NCI-H2196 (cell line): ENCODE measurements at regions not wholly inside any gene's neighbourhood (a gene's known extent, or its start where the extent isn't known, plus 50 kb on each side); places are given as distances from the start of the nearest gene placed in this dataset.
"Not testable (repeated sequence)": the region's sequence is repeated elsewhere in the genome, so short reads cannot be mapped to it uniquely, and the experiment has no call there.

Experiments used
- DNase-seq: peaks from one replicate; lab custom pipeline; 2025; ENCODE audit not compliant: unreplicated experiment; lab: John Stamatoyannopoulos, UW

DNA sequence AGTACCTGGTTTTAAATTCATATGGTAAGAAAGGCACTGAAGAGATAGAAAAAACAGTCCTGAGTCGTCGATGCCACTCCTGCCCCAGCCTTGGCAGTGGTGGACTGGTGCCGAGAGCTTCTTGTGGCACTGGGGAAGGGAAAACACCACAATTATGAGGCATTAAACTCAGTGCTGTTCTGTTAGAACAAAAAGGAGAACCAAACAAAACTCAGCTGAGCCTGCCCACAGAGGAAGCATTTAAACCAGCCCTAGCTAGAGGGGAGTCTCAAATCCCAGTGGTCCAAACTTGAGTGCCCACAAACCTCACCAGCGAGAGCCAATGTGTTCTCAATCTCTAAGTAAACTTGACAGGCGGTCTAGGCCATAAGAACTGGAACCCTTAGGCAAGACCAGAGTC lies 1254.5 kb upstream of the FAM98A start:
- DNase-seq: no peak

DNA sequence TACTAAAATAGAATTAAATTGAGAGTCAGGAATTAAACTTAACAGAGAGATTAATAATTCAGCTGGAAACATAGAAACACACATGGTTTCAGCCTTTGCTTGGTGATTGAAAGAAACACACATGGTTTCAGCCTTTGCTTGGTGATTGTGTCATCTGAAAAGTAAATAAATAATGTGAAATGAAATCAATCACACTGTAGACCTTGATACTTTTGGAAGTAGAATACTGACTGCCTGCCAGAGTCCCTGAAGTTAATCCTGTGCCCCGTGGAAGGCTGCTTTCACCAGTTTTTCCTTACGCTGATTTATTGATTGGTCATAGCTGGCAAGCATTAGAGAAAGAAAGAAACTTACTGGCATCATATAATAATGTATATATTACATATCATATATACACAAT lies 1252.7 kb upstream of the FAM98A start:
- DNase-seq: no peak

DNA sequence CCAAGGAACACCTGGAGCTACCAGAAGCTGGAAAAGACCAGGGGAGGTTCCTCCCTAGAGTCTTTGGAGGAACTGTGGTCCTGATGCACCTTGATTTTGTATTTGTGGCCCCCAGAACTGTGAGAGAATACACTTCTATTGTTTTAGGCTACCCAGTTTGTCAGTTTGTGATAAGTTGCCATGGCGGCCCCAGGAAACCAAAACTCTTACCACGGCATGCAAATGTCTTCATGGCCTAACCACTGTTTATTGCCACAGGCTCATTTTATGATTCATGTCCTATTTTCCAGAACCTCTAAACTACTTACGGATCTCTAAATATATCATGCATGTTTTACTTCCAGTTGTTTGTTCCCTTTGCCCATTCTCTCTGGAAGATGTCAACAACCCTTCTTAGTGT lies 1250.7 kb upstream of the FAM98A start:
- no peak for DNase-seq

DNA sequence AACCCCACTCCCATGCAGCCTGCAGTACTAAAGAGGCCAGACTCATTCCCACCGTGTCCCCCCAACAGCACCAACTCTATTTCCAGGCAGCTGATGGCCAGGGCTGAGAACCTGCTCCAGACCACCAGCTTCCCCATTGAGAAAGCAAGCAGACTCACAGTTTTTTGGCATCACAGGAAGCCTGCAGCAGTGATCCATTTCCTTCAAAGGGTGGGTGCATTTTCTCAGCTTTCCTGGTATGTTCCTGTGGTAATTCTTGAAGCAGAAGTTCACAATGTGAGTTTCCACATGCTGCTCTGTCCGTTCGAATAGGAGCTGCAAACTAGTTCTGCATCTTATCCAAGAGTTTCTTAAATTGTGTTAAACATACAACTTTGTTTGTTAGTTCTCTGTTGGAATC lies 1249.6 kb upstream of the FAM98A start:
- DNase-seq: no peak

DNA sequence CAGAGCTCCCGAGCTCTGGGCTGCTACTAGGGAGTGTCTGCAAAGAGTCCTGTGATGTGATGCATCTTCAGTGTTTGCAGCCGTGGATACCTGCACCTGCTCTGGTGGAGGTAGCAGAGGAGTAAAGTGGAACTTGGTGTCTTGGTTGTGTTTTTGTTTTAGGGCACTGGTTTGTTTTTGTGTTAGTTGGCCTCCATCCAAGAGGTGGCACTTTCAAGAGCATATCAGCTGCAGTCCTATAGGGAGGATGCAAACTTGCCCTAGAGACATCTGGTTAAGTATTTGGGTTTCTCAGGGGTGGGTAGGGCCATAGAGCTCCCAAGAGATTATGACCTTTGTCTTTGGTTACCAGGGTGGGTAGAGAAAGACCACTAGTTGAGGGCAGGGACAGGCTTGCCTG lies 1249.0 kb upstream of the FAM98A start:
- no peak for DNase-seq

DNA sequence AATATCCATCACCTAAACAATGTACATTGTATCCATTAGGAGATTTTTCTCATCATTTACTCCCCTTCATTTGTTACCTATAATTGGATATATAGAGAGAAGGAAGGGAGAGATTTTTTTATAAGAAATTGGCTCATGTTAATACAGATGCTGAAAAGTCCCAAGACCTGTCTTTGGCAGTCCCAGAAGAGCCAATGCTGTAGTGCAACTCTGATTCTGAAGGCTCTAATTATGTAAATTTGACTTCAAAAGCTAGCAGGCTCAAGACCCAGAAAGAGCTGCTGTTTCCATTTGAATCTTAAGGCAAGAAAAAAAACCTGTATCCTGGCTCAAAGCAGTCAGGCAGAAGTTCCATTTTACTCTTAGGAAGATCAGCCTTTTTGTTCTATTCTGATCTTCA lies 1245.5 kb upstream of the FAM98A start:
- DNase-seq: no peak

DNA sequence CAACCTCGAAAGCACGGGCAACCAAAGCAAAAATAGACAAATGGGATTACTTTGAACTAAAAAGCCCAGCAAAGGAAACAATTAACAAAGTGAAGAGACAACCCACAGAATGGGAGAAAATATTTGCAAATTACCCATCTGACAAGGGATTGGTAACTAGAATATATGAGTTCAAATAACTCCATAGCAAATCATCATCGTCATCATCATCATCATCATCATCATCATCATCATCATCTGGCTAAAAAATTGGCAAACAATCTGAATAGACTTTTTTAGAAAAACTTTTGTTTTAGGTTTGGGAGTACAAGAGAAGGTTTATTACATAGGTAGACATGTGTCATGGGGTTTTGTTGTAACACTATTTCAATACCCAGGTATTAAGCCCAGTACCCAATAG lies 1239.3 kb upstream of the FAM98A start:
- no peak for DNase-seq

DNA sequence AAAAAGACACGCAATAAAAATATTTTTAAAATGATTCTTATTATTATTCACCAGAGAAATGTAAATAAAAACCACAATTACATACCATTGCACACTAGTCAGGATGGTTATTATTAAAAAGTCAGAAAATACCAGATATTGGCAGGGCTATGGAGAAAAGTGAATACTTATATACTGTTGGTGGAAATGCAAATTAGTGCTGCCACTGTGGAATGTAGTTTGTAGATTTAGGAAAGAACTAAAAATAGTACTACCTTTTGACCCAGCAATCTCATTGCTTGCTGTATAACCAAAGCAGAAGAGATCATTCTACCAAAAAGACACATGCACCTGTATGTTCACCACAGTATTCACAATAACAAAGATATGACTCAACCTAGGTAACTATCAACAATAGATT lies 1237.3 kb upstream of the FAM98A start:
- no peak for DNase-seq

DNA sequence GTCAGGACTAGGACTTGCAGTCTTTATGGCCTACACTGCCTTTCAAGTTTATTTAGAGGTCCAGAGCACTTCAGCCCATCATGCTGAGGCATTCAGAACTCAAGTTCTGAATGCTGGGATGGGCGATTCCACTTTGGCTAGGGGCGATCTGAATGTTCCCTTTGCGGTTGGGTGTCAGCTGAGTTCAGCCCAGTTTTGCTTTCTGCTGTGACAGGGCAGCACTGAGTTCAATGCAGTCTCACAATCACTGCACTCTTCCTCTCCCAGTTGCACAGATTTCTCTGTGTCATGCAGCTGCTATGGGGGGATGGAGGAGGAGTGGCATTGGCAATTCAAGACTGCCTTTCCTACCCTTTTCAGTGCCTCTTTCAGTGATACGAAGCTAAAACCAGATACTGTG lies 1232.0 kb upstream of the FAM98A start:
- no peak for DNase-seq

DNA sequence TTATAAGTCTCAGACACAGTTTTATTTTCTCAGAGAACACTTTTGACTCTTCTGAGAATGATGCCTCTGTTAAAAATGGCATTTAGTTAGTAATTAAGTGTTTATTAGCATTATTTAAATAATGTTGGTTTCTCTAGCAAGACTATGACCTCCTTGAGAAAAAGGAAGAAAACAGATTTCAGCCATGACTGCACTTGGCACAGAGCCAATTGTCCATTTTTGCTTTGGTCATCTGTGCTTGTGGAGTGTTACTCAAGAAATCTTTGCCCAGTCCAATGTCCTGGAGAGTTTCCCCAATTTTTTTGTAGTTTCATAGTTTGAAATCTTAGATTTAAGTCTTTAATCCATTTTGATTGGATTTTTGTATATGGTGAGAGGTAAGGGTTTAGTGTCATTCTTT lies 1229.4 kb upstream of the FAM98A start:
- DNase-seq: no peak

DNA sequence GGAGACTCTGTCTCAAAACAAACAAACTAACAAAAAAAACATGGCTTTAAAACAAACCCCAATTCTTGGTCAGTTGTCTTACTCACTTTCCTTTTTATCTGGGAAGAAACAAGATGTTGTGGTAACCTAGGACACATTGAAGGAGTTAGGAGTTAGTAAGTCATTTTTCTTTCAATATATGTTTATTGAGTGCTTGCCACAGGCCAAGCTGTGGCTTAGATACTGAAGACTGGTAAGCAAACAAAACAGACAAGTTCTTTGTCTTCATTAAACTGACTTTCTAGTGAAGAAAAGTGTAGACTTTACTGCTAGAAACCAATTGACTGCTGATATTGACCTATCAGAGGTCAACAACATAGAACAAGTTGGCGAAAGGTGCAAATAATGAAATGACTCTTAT lies 1228.3 kb upstream of the FAM98A start:
- no peak for DNase-seq

DNA sequence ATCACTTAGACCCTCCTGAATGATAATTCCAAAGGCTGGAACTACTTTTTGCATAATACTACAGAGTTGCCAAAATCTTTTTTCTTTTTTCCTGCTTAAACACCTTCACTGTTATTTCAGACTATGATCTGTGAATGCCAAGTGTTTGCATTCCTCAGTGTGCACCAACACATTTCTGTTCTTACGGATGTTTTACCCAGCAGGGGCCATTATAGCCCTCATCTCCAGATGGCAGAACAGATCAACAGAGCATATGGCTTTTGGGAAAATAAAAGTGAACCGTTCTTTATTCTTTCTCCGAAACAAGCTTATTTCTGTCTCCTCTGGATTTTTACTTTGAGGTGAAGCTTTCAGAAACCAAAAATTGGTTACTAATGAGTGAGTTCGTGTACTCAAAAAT lies 1226.6 kb upstream of the FAM98A start:
- no peak for DNase-seq

DNA sequence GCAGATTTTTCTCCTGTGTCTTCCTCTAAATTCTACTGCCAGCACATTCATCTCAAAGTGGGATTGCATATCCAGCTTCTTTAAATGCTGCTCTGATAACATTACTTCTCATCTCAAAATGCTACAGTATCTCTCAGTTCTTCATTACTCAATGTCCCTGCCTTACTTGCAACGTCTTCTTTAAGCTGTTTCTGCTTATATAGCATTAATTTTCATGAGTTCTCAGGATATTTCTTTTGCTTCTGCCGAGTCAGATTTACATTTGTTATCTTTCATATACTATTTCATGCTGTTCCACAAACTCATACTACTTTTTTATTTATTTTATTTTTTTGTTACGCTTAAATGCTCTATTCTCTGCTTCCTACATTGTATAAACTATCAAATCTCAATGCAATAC lies 1223.5 kb upstream of the FAM98A start:
- no peak for DNase-seq

DNA sequence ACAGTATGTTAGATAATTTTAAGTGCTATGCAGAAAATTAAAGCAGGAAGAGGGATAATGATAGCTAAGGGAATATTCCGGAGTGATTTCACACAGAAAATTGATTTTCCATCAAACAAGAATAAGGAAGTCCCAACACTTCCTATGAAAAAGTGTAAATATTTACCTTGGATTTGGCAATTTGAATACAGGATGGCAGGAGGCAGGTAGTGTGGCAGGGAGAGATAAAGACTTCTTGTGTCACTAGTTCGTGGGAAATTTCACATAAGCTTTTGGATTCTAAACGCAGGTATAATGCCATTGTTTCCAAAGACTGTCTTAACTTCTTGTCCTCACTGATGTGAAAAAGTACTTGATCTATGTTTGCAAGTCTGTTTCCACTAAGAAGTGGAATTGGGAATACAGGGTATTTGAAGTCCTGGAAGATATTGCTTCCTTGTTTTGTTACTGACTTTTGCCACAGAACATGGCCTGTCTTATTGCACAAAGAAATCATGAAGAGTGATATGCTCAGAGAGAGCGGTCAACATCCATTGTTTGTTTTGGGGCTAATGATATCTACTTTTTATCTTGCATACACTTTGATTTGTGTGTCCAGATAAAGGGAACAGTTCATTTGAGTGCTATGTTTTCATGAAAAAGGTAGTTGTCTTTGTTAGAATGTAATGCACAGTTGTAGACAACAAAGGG lies 1216.1 kb upstream of the FAM98A start:
- DNase-seq: no peak

DNA sequence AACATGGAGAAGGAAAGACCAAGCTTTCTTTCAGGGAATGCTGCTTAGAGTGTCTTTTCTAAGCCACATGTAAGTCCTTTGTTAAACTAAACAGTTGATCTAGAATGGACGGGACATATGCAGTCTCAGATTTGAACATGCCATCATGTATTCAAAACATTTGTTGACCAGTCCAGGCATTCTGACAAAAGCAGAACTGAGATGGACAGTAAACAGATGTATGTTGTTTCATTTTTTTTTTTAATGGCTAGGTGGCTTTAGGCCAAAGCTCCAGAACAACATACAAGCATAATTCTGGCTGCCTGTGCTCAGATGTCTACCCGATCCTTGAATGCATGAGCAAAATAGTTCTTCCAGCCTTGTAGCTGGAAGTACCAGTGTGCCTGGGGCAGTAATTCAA lies 1211.4 kb upstream of the FAM98A start:
- DNase-seq: no peak

DNA sequence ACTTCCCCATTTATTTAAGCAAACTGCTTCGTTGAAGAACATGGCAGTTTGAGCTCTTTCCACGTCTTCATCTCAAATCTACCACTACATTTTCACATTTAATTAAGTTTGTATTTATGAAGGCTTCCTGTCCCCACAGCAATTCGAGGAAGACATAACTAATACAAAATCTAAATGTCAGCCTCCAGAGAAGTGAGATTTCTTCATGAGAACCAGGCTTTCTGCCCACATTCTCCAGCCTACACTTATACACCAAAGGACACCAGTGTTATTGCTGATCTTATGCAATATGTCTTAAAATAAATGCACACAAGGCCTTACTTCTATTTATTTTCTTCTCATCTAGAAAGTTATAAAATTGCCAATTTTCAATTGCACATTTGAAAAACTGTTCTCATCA lies 1209.3 kb upstream of the FAM98A start:
- no peak for DNase-seq

DNA sequence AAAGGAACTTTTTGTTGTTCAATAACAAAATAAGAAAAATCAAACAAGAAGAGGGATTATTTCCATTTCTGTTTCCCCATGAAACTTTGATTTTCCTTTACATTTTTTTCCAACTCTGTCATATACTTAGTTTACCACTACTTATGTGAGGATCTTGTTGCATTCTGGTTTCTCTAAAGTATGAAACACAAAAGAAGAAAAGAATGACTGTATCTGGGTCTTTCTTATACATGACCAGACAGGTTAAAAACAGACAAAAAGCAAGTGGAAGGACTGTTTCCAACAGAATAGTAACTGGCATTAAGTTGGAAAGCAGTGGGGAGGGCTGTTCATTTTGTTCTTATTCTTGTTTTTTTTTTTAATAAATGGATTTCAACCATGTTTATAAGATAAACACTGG lies 1207.8 kb upstream of the FAM98A start:
- DNase-seq: no peak

DNA sequence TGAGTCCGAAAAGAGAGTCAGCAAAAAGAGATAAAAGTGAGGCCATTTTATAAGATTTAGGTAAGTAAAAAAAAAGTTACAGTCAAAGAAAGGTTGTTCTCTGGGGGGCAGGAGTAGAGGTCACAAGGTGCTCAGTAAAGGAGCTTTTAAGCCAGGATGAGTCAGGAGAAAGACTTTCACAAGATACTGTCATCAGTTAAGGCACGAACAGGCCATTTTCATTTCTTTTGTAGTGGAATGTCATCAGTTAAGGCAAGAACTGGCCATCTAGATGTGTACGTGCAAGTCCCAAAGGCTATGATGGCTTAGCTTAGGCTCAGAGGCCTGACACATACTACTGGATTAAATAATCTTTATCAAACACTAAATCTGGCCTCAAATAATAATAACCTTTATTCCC lies 1207.3 kb upstream of the FAM98A start:
- DNase-seq: no peak

DNA sequence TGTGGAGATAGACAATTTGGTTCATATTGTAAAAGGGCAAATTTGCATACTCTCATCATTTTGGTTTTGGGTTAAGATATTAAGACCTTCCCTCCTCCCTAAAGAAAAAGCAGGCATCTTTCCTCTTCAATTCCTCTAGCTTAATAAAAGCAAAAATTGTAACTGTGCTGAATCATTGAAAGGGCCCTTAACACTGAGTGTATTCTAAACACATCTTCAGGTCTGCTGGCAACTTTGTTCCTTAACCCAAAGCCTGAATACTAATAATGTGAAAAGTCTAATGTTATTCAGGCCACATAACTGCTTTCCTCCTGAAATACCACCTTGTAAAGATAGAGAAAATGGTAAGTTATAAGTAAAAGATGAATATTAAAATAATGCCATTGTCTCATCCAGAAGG lies 1200.5 kb upstream of the FAM98A start:
- DNase-seq: no peak

DNA sequence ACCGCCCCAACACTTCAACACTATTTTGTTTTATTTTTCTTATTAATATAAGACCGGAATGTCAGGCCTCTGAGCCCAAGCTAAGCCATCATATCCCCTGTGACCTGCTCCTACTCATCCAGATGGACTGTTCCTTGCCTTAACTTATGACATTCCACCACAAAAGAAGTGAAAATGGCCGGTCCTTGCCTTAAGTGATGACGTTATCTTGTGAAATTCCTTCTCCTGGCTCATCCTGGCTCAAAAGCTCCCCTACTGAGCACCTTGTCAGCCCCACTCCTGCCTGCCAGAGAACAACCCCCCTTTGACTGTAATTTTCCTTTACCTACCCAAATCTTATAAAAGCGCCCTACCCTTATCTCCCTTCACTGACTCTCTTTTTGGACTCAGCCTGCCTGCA lies 1196.5 kb upstream of the FAM98A start:
- not testable (repeated sequence) for DNase-seq

DNA sequence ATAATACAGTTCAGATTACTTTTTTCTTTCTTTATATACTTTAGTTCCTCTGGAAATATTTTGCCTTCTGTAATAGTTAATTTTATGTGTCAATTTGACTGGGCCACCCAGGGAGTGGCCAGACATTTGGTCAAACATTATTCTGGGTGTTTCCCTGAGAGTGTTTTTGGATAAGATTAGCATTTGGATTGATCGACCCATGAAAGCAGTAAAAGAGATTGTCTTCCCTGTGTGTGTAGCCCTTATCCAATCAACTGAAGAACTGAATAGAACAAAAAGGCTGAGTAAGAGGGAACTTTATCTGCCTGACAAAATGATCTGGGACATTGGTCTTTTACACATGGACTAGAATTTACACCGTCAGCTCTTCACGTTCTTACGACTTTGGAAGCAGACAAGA lies 1190.1 kb upstream of the FAM98A start:
- no peak for DNase-seq

DNA sequence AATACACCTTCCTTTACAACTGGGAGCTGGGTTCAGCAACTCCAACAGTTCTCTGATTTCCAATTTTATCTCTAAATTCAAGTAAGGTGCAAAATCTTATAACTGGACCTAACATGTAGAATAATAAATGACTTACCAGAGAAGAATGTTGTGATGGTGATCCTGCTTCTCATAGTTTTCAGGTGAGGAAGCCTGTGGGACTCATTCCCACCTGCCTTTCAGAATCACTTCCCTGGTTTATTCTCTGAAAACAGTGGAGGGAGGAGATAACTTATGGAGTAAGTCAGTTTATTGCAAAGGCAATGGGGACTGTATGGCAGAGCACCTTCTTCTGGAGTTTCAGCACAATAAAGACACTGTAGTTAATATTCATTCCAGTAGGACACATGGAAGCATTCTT lies 1188.2 kb upstream of the FAM98A start:
- DNase-seq: no peak

DNA sequence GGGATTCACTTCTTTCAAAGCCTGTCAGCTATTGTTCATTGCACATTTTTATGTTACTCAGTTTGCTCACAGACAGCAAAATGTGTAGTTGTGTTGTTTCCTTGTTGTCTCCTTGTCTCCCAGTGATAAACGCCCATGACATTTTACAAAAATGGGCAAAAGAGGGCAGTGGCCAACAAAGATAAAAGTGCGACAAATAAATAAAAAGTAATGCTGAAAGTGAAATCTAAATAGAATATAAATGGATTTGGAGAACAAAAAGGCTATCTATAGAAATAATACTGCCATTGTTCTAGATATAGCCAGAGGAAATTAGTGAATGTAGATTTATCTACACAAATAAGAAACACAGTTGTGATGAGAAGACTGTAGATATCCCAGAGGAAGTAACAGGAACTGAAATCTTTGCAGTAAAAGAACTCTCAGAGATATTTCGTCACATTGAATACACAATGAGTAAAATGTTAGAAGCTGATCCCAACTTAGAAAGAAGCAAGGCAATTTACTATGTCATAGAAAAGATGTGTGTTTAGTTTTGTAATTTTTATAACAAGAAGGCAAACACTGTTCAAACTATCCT lies 1186.2 kb upstream of the FAM98A start:
- DNase-seq: no peak
